Tibial nerve (tissue), 4 donors: ENCODE measurements at regions not wholly inside any gene's neighbourhood (a gene's known extent, or its start where the extent isn't known, plus 50 kb on each side); places are given as distances from the start of the nearest gene placed in this dataset.

Experiments used
- EP300 ChIP-seq, 2 donors: sonication (generic); formaldehyde crosslinking; IDR thresholded peaks; one replicate each; pipeline ENCODE4 v1.6.1; 2017; ENCODE audit warnings: antibody characterized with exemption in 2 of 2, mild to moderate bottlenecking in 1 of 2
- POLR2A ChIP-seq, 2 donors: fragments of 450-650 bp; IDR thresholded peaks; one replicate each; pipeline ENCODE4 v1.6.1; 2017; ENCODE audit warnings: antibody characterized with exemption in 2 of 2, mild to moderate bottlenecking in 2 of 2, moderate library complexity in 2 of 2
- TF ChIP-seq, protein P1 (sequence below), 5 experiments: fragments of 200-600 bp in 3 of 5; fragments of 450-650 bp in 2 of 5; sonication (generic) in 3 of 5; IDR thresholded peaks; one replicate each; pipeline ENCODE4 v1.5.1; 2016 to 2019; ENCODE audit warnings: antibody characterized with exemption in 5 of 5, mild to moderate bottlenecking in 3 of 5, moderate library complexity in 2 of 5

DNA sequence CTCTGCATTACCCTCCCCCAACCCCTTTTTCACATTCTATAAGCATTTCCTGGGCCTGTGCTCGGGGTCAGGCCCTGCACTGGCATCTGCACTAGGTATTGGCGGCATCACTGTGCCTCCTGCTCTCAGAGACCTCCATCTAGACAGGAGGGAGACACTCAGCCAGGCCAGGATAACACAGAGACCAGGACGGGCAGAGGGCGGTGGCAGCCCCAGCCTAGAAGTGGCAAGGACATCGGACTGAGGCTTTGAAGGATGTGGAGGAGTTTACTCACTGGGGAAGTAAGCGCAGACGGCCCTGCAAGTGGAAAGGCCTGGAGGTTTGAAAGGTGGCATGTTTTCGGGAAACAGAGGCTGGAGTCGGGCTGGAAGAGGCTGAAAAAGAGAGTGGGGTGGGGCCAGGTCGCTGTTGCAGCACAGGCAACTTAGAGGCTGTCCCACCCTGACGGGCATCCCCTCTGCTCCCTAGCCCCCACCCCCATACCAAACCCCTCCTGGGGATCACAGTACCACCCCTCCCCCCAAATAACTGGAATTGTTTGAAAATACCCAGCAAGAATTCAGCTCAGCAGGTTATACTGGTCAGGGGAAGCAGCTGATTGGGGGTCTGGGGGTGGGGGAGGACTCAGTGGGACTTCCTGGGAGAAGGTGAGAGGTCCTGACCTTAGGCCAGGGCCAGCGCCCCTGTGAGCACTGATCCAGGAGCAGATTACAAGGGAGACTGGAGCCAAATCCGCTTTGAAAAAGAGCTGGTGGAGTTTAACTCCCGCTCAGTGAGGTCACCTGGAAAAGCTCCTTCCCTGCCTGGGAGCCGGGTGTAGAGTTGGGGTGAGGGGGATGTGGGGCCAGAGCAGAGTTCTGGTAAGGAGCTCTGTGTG, 121.8 kb upstream of the WNT4 start:
- TF ChIP-seq EP300 (IDR thresholded peaks at IDR 0.05) (no peak), POLR2A (IDR thresholded peaks at IDR 0.05) (no peak)
- TF ChIP-seq, protein P1, sequence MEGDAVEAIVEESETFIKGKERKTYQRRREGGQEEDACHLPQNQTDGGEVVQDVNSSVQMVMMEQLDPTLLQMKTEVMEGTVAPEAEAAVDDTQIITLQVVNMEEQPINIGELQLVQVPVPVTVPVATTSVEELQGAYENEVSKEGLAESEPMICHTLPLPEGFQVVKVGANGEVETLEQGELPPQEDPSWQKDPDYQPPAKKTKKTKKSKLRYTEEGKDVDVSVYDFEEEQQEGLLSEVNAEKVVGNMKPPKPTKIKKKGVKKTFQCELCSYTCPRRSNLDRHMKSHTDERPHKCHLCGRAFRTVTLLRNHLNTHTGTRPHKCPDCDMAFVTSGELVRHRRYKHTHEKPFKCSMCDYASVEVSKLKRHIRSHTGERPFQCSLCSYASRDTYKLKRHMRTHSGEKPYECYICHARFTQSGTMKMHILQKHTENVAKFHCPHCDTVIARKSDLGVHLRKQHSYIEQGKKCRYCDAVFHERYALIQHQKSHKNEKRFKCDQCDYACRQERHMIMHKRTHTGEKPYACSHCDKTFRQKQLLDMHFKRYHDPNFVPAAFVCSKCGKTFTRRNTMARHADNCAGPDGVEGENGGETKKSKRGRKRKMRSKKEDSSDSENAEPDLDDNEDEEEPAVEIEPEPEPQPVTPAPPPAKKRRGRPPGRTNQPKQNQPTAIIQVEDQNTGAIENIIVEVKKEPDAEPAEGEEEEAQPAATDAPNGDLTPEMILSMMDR (IDR thresholded peaks at IDR 0.05), result no peak
